Renal cortical epithelial cell (primary cell): ENCODE measurements at regions not wholly inside any gene's neighbourhood (a gene's known extent, or its start where the extent isn't known, plus 50 kb on each side); places are given as distances from the start of the nearest gene placed in this dataset.
"Not testable (repeated sequence)": the region's sequence is repeated elsewhere in the genome, so short reads cannot be mapped to it uniquely, and the experiment has no call there.

Experiments used
- DNase-seq: peaks from one replicate; pipeline ENCODE4 v3.0.0-alpha.2; 2011; ENCODE audit warnings: low read depth

GRCh38 chr3:180417241-180417640 lies 184.7 kb upstream of the TTC14 start:
- peak; percentile 16 for DNase-seq

GRCh38 chr3:180420016-180420415 lies 181.9 kb upstream of the TTC14 start:
- DNase-seq: no peak

- no peak for DNase-seq
Observed at GRCh38 chr3:180420804-180421203, 181.2 kb upstream of the TTC14 start.

GRCh38 chr3:180421221-180421620 lies 180.7 kb upstream of the TTC14 start:
- DNase-seq: no peak

- DNase-seq: no peak
Observed at GRCh38 chr3:180421721-180422120, 180.2 kb upstream of the TTC14 start.

GRCh38 chr3:180424305-180424704 lies 177.7 kb upstream of the TTC14 start:
- not testable (repeated sequence) for DNase-seq

GRCh38 chr3:180430896-180431295 lies 171.1 kb upstream of the TTC14 start:
- no peak for DNase-seq

GRCh38 chr3:180433152-180433551 lies 168.8 kb upstream of the TTC14 start:
- DNase-seq: peak; percentile 51

GRCh38 chr3:180447136-180447535 lies 154.8 kb upstream of the TTC14 start:
- DNase-seq: peak; percentile 6

GRCh38 chr3:180448407-180448806 lies 153.6 kb upstream of the TTC14 start:
- not testable (repeated sequence) for DNase-seq

- peak; percentile 1 for DNase-seq
Observed at GRCh38 chr3:180457225-180457624, 144.7 kb upstream of the TTC14 start.

- no peak for DNase-seq
Observed at GRCh38 chr3:180466401-180467011, 135.5 kb upstream of the TTC14 start.

GRCh38 chr3:180467177-180467576 lies 134.8 kb upstream of the TTC14 start:
- no peak for DNase-seq

GRCh38 chr3:180469149-180469548 lies 132.8 kb upstream of the TTC14 start:
- DNase-seq: no peak

GRCh38 chr3:180478695-180479094 lies 123.3 kb upstream of the TTC14 start:
- no peak for DNase-seq

GRCh38 chr3:180492047-180492446 lies 109.9 kb upstream of the TTC14 start:
- no peak for DNase-seq

GRCh38 chr3:180496995-180497394 lies 105.0 kb upstream of the TTC14 start:
- DNase-seq: no peak

GRCh38 chr3:180516368-180516767 lies 85.6 kb upstream of the TTC14 start:
- DNase-seq: no peak

- DNase-seq: no peak
Observed at GRCh38 chr3:180523040-180523439, 78.9 kb upstream of the TTC14 start.

- DNase-seq: no peak
Observed at GRCh38 chr3:180528843-180529242, 73.1 kb upstream of the TTC14 start.

- no peak for DNase-seq
Observed at GRCh38 chr3:180529778-180530177, 72.2 kb upstream of the TTC14 start.

GRCh38 chr3:180530276-180530675 lies 71.7 kb upstream of the TTC14 start:
- DNase-seq: no peak

- DNase-seq: no peak
Observed at GRCh38 chr3:180531303-180532278, 70.4 kb upstream of the TTC14 start.
